SK-N-SH (cell line): ENCODE measurements at regions not wholly inside any gene's neighbourhood (a gene's known extent, or its start where the extent isn't known, plus 50 kb on each side); places are given as distances from the start of the nearest gene placed in this dataset.

Experiments used
- CTCF ChIA-PET: fragments of 300-600, 350-600 bp; formaldehyde crosslinking; extraction: SDS; loops from one replicate; lab custom pipeline; 2021; lab: Yijun Ruan, JAX
- POLR2A ChIA-PET: fragments of 350-600 bp; sonication (Branson Sonifier 250); formaldehyde crosslinking; extraction: SDS; loops from one replicate; lab custom pipeline; 2020; ENCODE audit warnings: antibody characterized with exemption, inconsistent platforms; lab: Yijun Ruan, JAX
- DNase-seq: peaks from one replicate; pipeline ENCODE4 v3.0.0; 2012
- H2AFZ ChIP-seq: fragments of 200-600 bp; sonication (generic); 2 replicates; pipeline ENCODE4 v1.8.1; 2016; ENCODE audit warnings: antibody characterized with exemption, mild to moderate bottlenecking, low read depth
- H3F3A ChIP-seq: fragments of 200-600 bp; sonication (generic); replicated peaks from 2 replicates; pipeline ENCODE3; 2016; ENCODE audit warnings: antibody characterized with exemption, mild to moderate bottlenecking; ENCODE audit not compliant: insufficient read depth
- H3K27ac ChIP-seq, 2 experiments: fragments of 200-500 bp in 1 of 2; fragments of 200-600 bp in 1 of 2; sonication (Bioruptor generic) in 1 of 2; sonication (generic), shearing (Covaris generic) in 1 of 2; 2 replicates each; pipeline versions ENCODE4 v1.5.1 to v1.6.1; 2014 to 2016; ENCODE audit warnings: low read depth in 2 of 2, inconsistent platforms in 1 of 2, low read length in 1 of 2, mild to moderate bottlenecking in 1 of 2, mixed read lengths in 1 of 2
- H3K27me3 ChIP-seq: fragments of 200-600 bp; sonication (generic), shearing (Covaris generic); 2 replicates; pipeline ENCODE4 v1.6.1; 2016; ENCODE audit warnings: mixed run types; ENCODE audit not compliant: insufficient read depth
- H3K36me3 ChIP-seq, 2 experiments: fragments of 200-500 bp in 1 of 2; fragments of 200-600 bp in 1 of 2; sonication (Bioruptor generic) in 1 of 2; sonication (generic) in 1 of 2; replicated peaks in 1 of 2; 2 replicates each; pipeline versions ENCODE3 to v1.5.1; 2014 to 2016; ENCODE audit warnings: low read length in 1 of 2, mild to moderate bottlenecking in 1 of 2; ENCODE audit not compliant: insufficient read depth in 2 of 2, control insufficient read depth in 1 of 2
- H3K4me1 ChIP-seq, 2 experiments: fragments of 200-500 bp in 1 of 2; fragments of 200-600 bp in 1 of 2; sonication (Bioruptor generic) in 1 of 2; sonication (generic), shearing (Covaris generic) in 1 of 2; 2 replicates each; pipeline versions ENCODE4 v1.5.1 to v1.6.1; 2014 to 2016; ENCODE audit warnings: low read depth in 1 of 2, low read length in 1 of 2, mixed run types in 1 of 2; ENCODE audit not compliant: insufficient read depth in 2 of 2, control insufficient read depth in 1 of 2
- H3K4me2 ChIP-seq: fragments of 200-600 bp; sonication (generic), shearing (Covaris generic); 2 replicates; pipeline ENCODE4 v1.6.1; 2017; ENCODE audit warnings: mixed run types
- H3K4me3 ChIP-seq, 2 experiments: fragments of 200-500 bp in 1 of 2; fragments of 200-600 bp in 1 of 2; sonication (Bioruptor generic) in 1 of 2; sonication (generic), shearing (Covaris generic) in 1 of 2; 2 replicates each; pipeline versions ENCODE4 v1.5.1 to v1.8.1; 2014 to 2016; ENCODE audit warnings: low read depth in 2 of 2, inconsistent platforms in 1 of 2, low read length in 1 of 2, mild to moderate bottlenecking in 1 of 2, mixed read lengths in 1 of 2, moderate library complexity in 1 of 2
- H3K79me2 ChIP-seq: fragments of 200-600 bp; sonication (generic); 2 replicates; pipeline ENCODE4 v1.8.1; 2017; ENCODE audit warnings: mild to moderate bottlenecking; ENCODE audit not compliant: insufficient read depth
- H3K9ac ChIP-seq: fragments of 200-600 bp; sonication (generic); 2 replicates; pipeline ENCODE4 v1.6.1; 2017; ENCODE audit warnings: mixed run types
- H3K9me2 ChIP-seq: fragments of 200-600 bp; sonication (generic); 2 replicates; pipeline ENCODE4 v1.6.1; 2017; ENCODE audit warnings: mixed run types
- H3K9me3 ChIP-seq: fragments of 200-600 bp; sonication (generic); 2 replicates; pipeline ENCODE4 v1.6.1; 2017; ENCODE audit warnings: mixed run types, mild to moderate bottlenecking, moderate library complexity
- H4K20me1 ChIP-seq: fragments of 200-600 bp; sonication (generic); 2 replicates; pipeline ENCODE4 v1.6.1; 2017; ENCODE audit warnings: mild to moderate bottlenecking, mixed run types; ENCODE audit not compliant: insufficient read depth
- EP300 ChIP-seq, 2 experiments: IDR thresholded peaks; 2 replicates each; pipeline versions ENCODE4 v1.4.0 to v1.6.1; 2012; ENCODE audit warnings: borderline replicate concordance in 1 of 2, low read depth in 1 of 2, low read length in 1 of 2
- FOXJ3 ChIP-seq: sonication (generic); formaldehyde crosslinking; IDR thresholded peaks from 2 replicates; pipeline ENCODE4 v1.5.1; 2020; ENCODE audit warnings: mild to moderate bottlenecking, missing genetic modification reagents
- GABPA ChIP-seq: IDR thresholded peaks from 2 replicates; pipeline ENCODE4 v1.4.0; 2012; ENCODE audit warnings: low read depth, mild to moderate bottlenecking
- GATA2 ChIP-seq: sonication (generic); formaldehyde crosslinking; IDR thresholded peaks from 2 replicates; pipeline ENCODE4 v1.5.0; 2020; ENCODE audit warnings: mild to moderate bottlenecking, missing genetic modification reagents
- JUND ChIP-seq: IDR thresholded peaks from 2 replicates; pipeline ENCODE4 v1.4.0; 2012
- NFIC ChIP-seq: IDR thresholded peaks from 2 replicates; pipeline ENCODE4 v1.4.0; 2012; ENCODE audit warnings: borderline replicate concordance
- NRF1 ChIP-seq: IDR thresholded peaks from 2 replicates; pipeline ENCODE4 v1.6.1; 2012; ENCODE audit warnings: low read depth, mild to moderate bottlenecking, low read length
- RAD21 ChIP-seq: IDR thresholded peaks from 2 replicates; pipeline ENCODE4 v1.6.1; 2012; ENCODE audit warnings: mild to moderate bottlenecking, low read length
- RXRA ChIP-seq: IDR thresholded peaks from 2 replicates; pipeline ENCODE4 v1.4.0; 2012; ENCODE audit warnings: low read depth, mild to moderate bottlenecking, borderline replicate concordance
- SMC3 ChIP-seq: IDR thresholded peaks from 2 replicates; pipeline ENCODE4 v1.6.1; 2012; ENCODE audit warnings: low read depth, low read length, improper control_type of control experiment
- TCF12 ChIP-seq: IDR thresholded peaks from 2 replicates; pipeline ENCODE4 v1.4.0; 2012
- YY1 ChIP-seq: IDR thresholded peaks from 2 replicates; pipeline ENCODE4 v1.4.0; 2012; ENCODE audit warnings: low read depth, mild to moderate bottlenecking
- WGBS: methylation state at CpG from one replicate; pipeline ENCODE4 v1.1.6; 2017; ENCODE audit warnings: low lambda C conversion rate; 5-methylcytosine and 5-hydroxymethylcytosine counted together
- TF ChIP-seq, protein P1 (sequence below): fragments of 150-350 bp; IDR thresholded peaks from 2 replicates; pipeline ENCODE4 v1.6.1; 2016; ENCODE audit warnings: mild to moderate bottlenecking, low read depth, low read length
- TF ChIP-seq, protein P2 (sequence below): IDR thresholded peaks from 2 replicates; pipeline ENCODE4 v1.4.0; 2012; ENCODE audit warnings: low read depth
- TF ChIP-seq, protein P3 (sequence below): IDR thresholded peaks from 2 replicates; pipeline ENCODE4 v1.4.0; 2012; ENCODE audit warnings: low read depth, borderline replicate concordance

DNA sequence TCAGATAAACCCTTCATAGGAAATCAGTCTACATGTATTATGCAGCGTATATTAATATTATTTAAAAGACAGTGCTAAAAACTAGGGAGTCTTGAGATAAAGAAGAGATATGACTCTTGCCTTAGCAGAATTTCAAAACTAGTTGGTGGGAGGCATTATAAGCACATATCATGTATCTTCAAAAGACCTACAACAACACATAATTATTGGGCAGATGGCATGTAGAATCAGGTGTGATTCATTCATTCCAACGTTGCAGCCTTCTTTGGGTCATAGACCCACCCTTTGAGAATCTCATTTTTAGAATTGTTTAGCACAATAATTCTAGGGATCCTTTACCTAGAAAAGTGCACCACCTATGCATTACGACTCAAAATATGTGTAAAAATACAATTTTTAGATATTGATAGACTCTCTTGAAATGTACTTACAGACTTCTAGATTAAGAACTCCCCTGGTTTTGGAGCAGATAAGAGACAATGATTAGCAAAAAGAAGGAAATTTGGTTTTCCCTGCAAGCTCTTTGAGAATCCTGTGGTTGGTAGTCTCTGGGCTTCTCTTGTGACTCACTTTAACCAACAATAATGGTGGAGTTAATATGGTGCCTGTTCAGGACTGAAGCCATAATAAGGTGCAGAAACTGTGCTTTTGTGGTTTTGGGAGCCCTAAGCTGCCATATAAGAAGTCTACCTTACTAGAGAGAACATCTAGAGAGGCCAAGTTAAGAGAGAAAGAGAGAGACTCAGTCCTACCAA lies 85.3 kb upstream of the RGS4 start (continued):
- TF ChIP-seq, protein P1, sequence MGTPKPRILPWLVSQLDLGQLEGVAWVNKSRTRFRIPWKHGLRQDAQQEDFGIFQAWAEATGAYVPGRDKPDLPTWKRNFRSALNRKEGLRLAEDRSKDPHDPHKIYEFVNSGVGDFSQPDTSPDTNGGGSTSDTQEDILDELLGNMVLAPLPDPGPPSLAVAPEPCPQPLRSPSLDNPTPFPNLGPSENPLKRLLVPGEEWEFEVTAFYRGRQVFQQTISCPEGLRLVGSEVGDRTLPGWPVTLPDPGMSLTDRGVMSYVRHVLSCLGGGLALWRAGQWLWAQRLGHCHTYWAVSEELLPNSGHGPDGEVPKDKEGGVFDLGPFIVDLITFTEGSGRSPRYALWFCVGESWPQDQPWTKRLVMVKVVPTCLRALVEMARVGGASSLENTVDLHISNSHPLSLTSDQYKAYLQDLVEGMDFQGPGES = no peak
- TF ChIP-seq RAD21 (no peak), EP300 (IDR thresholded peaks at IDR 0.05; ENCODE audit: borderline replicate concordance in 1 of 2, low read depth in 1 of 2, low read length in 1 of 2) (no peak), NFIC (no peak), JUND (no peak), GABPA (no peak)

DNA sequence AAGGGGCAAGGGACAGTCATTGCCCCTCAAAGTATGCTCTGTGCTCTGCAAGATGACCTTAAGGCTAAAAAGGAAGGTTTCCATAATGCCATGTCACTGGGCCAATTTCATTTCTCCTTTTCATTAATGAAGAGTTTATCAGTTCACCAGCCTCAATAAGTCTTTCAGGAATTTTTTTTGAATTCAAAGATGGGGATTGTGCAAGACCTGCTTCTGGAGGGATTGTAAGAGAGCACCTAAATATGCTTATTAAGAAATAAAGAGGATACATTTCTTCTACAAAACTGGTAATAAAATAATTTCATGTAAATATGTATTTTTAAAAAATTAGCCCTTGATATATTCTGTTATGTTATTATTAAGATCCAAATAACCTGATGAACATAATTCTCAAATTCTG lies 86.8 kb upstream of the RGS4 start:
- H3K9me3 ChIP-seq = no peaks in the 10 kb centered on the region
- H3F3A ChIP-seq = peaks cover 20% of the 10 kb centered on the region
- ChIA-PET CTCF (no interaction called here), POLR2A (no interaction called here)
- no peaks in the 10 kb centered on the region for H3K36me3 ChIP-seq
- no peak overlapping the region for H3K4me3 ChIP-seq
- no peak overlapping the region for H3K9ac ChIP-seq
- no peak overlapping the region for H2AFZ ChIP-seq
- peak overlapping the region in 1 of 2 experiments; percentile 75; a peak in 1 of 4 replicates for H3K27ac ChIP-seq
- H3K79me2 ChIP-seq = no peaks in the 10 kb centered on the region
- no peak for DNase-seq
- H3K4me2 ChIP-seq = no peak overlapping the region
- H4K20me1 ChIP-seq = no peaks in the 10 kb centered on the region
- TF ChIP-seq FOXJ3 (no peak), NRF1 (no peak), RXRA (no peak), RAD21 (no peak), GATA2 (CRISPR knock-in tag) (no peak), SMC3 (no peak)
- TF ChIP-seq, protein P2, sequence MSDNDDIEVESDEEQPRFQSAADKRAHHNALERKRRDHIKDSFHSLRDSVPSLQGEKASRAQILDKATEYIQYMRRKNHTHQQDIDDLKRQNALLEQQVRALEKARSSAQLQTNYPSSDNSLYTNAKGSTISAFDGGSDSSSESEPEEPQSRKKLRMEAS = no peak
- TF ChIP-seq, protein P3, sequence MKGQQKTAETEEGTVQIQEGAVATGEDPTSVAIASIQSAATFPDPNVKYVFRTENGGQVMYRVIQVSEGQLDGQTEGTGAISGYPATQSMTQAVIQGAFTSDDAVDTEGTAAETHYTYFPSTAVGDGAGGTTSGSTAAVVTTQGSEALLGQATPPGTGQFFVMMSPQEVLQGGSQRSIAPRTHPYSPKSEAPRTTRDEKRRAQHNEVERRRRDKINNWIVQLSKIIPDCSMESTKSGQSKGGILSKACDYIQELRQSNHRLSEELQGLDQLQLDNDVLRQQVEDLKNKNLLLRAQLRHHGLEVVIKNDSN = no peak
- TF ChIP-seq, all 33 proteins: peak for 0
- no peaks in the 10 kb centered on the region for H3K27me3 ChIP-seq
- H3K4me1 ChIP-seq = peaks cover 6 to 26% of the 10 kb centered on the region in 2 experiments; a peak in 3 of 4 replicates
- H3K9me2 ChIP-seq = no peaks in the 10 kb centered on the region

DNA sequence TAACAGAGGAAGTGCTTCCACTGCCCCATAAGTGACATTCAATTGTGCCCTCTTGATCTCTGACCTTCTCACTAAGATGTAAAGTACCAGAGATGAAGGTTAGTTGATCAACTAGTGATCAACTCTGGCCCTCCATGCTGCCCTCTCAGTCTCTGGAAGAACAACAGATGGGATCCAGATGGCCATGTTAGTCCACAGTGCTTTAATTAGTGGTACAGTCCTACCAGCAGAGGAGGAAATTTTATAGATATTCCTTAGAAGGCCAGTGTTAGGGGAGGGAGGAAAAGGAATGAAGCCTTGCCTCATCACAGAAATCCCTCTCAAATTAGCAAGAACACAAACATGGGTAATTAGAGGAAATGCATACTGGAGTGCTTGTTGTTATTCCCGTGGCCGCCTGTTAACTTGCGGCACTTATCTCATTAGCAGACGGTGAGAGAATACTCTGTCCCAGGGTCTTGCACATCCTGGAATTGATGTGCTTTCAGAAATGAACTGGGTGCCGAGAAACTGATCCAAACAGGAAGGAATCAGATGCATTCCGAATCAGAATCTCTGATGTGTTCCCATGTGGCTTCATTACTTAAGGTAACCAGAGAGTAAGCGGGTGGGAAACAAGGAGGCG lies 91.1 kb upstream of the RGS4 start:
- H2AFZ ChIP-seq = no peak overlapping the region
- ChIA-PET POLR2A (no interaction called here), CTCF (no interaction called here)
- no peaks in the 10 kb centered on the region for H3K36me3 ChIP-seq
- peak overlapping the region in 1 of 2 experiments; percentile 18; a peak in 2 of 4 replicates for H3K27ac ChIP-seq
- H3K4me1 ChIP-seq = peaks cover 10 to 13% of the 10 kb centered on the region in 2 experiments; a peak in 3 of 4 replicates
- no peaks in the 10 kb centered on the region for H3K27me3 ChIP-seq
- WGBS = 84% methylated on average over 8 of the region's 8 CpGs
- no peaks in the 10 kb centered on the region for H3K9me3 ChIP-seq
- no peak overlapping the region for H3K9ac ChIP-seq
- no peaks in the 10 kb centered on the region for H3K9me2 ChIP-seq
- no peaks in the 10 kb centered on the region for H3K79me2 ChIP-seq
- DNase-seq = peak; percentile 36
- H3K4me3 ChIP-seq = no peak overlapping the region
- TF ChIP-seq YY1 (no peak), TCF12 (peak; percentile 60), RAD21 (no peak)
- H3K4me2 ChIP-seq = no peak overlapping the region
- peaks cover 17% of the 10 kb centered on the region for H3F3A ChIP-seq
- H4K20me1 ChIP-seq = no peaks in the 10 kb centered on the region
